GM19238 (cell line): ENCODE measurements at regions not wholly inside any gene's neighbourhood (a gene's known extent, or its start where the extent isn't known, plus 50 kb on each side); places are given as distances from the start of the nearest gene placed in this dataset.
A peak's percentile ranks its signal among the peaks of the same experiment; 100 is the strongest.
"Not testable (repeated sequence)": the region's sequence is repeated elsewhere in the genome, so short reads cannot be mapped to it uniquely, and the experiment has no call there.

Experiments used
- DNase-seq: peaks from one replicate; pipeline ENCODE4 v3.0.0; 2011; ENCODE audit warnings: low spot score; ENCODE audit not compliant: insufficient read length

DNA sequence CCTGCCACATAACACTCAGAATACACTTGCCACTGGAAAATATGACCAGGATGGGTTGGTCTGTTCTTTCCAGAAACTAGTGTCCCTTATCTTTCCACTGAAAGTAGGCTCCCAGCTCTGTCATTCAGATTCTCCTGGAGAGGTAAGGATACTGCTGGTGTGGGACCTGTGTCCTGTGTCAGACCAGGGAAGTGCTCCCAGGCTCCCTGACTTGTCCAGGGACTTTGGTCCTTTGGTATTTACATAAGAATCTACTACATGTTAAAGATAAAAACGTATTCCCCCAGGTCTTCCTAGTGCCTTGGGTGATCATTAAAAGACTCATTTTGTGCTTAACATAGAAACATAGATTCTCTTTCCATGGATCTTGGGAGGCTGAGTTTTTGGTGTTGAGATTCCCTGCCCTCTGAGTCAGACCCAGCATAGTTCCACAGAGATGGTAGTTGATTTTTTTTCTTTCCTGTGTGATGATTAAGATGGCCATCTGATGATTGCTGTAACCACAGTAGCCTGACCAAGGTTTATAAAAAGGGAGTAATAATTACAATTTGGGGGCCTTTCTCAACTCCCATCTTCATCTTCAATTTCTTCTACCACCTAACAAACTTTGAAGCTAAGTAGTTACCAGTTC lies 159.8 kb upstream of the JADE1 start:
- DNase-seq: no peak

DNA sequence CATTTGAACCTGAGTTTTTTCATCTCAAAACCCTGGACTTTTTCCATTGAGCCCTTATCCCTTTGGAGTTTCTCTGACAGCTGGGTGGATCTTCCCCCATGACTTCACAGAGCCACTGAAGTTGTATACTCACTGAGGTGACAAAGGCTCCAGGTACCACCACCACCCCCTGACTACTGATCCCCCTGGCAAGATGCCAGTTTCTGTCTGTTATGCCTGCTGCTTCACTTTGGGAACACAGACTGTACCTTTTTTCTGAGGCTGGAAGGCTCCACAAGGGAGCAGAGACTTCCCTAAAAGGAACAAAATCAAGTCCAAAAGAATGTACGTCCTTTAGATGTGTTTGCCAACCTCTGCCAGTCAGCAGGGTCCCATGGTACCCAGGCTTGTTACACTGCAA lies 160.3 kb upstream of the JADE1 start:
- no peak for DNase-seq

GRCh38 chr4:128648021-128648420 lies 161.5 kb upstream of the JADE1 start:
- DNase-seq: no peak

DNA sequence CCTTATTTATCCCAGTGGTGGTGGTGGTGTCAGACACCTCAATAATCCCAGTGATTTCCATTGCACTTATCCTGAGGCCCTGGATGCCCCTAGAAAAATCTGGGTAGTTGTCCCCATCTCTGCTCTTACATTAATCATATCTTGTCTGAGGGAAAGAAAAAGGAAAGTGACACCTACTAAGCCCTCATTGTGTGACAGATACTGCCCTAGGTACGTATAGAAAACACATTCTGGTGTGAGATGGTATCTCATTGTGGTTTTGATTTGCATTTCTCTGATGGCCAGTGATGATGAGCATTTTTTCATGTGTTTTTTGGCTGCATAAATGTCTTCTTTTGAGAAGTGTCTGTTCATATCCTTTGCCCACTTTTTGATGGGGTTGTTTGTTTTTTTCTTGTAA lies 162.6 kb upstream of the JADE1 start:
- peak; percentile 6 for DNase-seq

- not testable (repeated sequence) for DNase-seq
Observed at GRCh38 chr4:128644693-128645654, 164.5 kb upstream of the JADE1 start.

GRCh38 chr4:128644107-128644506 lies 165.4 kb upstream of the JADE1 start:
- DNase-seq: not testable (repeated sequence)

DNA sequence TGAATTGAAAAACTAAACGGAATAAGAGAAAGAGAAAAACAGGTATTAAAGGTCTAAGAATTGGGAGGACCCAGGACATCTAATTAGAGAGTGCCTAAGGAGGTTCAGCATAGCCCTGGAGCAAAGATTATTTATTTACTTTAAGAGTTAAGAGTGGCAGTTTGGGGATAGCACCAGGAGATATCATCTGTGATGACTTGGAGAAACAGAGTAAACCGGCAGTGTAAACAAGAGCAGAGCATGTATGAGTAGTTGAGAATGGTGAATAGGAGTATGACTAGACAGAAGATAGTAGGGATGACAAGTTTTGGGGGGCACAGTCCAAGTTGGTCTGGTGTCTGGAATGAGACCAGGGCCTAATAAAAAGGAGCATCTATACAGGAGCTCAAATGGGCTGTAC lies 167.9 kb upstream of the JADE1 start:
- not testable (repeated sequence) for DNase-seq

DNA sequence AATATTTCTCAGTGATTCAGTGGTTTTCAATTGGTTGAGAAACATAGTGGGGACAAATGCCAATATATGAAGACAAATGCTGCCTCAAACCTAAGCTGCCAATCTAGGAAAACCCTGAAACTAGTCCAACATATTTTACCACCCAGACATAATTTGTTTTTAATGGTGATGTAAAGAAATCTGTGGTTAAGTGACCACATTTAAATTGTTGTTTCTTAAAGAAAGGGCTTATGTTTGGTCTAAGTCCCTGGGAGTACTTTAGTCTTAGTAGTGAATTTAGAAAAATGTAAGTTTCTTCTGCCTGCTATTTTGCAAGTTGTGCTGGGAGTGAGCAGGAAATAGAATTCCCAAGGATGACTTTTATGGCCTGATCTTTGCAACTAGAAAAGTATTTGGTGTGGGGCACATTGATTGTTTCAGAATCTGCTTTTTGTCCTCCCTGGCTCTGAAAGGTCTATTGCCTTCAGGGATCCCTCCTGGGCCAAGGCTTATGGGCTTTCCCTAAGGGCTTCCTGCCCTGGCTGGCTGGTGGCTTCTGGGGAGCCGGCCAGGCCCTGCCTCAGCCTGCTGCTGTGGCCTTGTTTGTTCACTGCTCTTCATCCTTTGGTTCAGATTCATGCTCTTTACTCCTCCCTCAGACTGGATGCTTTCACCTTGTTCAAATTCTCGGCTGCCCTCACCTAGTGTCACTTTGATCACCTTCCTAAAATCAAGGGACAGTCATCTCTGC lies 169.8 kb upstream of the JADE1 start:
- DNase-seq: no peak

- DNase-seq: no peak
Observed at GRCh38 chr4:128636906-128637305, 172.6 kb upstream of the JADE1 start.

DNA sequence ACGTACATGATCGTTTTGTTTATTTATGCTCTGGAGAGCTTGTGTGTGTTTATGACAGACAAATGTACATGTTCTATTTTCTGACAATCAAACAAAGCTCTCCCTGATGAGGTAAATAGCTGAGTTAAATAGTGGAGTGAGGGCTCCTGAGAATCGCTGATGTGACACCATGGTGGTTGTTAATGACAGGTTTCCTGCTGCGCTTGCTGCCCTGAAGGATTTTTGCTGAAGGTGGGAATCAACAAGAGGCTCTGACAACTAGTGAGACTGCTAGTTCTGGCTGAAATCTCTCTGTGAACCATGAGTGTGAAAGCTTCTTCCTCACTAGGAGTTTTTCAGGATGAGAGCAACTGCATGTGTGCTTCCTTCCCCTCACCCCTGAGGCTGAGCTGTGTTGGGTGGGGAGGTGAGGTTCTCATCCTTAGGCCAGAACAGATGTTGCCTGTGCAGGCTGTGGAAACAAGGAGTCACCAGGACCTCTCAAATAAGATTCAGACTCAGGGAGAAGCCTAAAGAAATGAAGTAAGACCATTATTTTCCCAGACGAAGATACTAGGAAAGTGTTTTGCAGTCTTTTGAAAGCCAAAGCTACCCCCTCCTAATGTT lies 173.4 kb upstream of the JADE1 start:
- no peak for DNase-seq

GRCh38 chr4:128635141-128635954 lies 174.2 kb upstream of the JADE1 start:
- no peak for DNase-seq

GRCh38 chr4:128633067-128633466 lies 176.4 kb upstream of the JADE1 start:
- DNase-seq: no peak

DNA sequence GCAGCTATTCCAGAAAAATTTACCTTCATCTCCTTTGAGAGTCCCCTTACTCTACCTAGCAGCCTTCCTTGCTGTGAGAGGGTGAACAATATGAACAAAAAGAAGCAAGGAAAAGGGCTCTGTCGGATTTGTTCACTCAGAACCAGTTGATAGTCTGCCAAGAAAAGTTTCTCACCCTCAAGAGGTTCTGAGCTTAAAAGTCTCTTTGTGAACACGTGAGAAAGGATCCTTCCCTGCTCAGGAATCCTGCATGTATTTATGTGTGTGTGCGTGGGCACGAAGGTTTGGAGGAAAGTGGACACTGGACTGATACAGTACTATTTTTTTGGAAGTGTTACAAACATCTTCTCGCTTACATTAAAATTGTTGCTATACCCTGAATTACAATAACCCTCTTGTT lies 178.6 kb upstream of the JADE1 start:
- DNase-seq: no peak

DNA sequence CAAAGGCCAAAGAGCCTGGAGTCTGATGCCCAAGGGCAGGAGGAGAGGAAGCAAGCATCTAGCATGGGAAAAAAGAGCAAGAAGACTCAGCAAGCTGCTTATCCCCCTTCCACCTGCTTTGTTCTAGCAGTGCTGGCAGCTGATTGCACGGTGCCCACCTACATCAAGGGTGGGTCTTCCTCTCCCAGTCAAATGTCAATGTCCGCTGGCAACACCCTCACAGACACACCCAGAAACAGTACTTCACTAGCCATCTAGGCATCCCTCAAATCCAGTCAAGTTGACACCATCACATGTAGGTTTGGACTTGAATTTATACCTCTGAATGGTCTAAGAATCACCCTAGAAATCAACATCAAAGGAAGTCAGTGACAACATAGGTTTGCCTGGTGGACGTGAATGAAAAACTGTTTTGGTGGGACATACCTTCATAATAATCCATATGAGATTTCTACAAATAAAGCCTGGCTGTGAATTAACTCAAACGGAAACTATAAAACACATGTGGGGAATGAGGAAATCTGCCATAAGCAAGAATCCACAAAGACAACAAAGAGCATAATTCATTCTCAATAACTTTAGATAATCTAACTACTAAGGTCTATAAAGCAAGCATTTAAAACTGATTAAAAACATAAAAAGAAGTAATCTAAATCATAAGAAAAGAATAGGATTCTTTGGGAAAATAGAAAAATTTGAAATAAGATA lies 185.8 kb upstream of the JADE1 start:
- DNase-seq: no peak

DNA sequence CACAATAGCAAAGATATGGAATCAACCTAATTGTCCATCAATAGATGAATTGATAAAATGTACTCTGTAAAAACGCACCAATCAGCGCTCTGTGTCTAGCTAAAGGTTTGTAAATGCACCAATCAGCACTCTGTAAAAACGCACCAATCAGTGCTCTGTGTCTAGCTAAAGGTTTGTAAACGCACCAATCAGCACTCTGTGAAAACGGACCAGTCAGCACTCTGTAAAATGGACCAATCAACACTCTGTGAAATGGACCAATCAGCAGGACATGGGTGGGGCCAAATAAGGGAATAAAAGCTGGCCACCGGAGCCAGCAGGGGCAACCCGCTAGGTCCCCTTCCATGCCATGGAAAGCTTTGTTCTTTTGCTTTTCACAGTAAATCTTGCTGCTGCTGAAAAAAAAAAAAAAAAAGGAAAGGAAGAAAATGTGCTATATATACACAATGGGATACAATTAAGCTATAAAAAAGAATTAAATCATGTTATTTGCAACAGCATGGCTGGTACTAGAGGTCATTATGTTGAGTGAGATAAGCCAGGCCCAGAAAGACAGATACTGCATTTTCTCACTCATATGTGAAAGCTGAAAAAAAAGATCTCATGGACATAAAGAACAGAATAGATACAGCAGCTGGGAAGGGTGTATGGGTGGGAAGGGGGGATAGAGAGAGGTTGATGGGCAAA lies 189.1 kb upstream of the JADE1 start:
- not testable (repeated sequence) for DNase-seq

DNA sequence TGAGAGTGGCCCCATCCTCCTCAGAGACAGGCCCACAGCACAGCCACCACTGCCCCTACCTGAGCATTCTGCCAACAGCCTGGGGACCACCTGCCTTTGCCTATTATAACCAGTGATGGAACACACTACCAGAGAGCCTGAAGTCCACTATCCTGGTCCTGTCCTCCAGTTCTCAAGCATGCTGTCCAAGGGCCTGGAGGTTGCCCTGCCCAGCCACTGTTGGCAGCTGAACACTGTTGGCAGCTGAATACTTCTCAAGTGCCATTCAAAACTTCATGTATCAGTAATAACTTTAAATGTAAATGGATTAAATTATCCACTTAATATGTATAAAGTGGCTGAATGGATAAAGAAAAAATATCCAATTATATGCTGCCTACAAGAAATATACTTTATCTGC lies 194.3 kb upstream of the JADE1 start:
- no peak for DNase-seq

DNA sequence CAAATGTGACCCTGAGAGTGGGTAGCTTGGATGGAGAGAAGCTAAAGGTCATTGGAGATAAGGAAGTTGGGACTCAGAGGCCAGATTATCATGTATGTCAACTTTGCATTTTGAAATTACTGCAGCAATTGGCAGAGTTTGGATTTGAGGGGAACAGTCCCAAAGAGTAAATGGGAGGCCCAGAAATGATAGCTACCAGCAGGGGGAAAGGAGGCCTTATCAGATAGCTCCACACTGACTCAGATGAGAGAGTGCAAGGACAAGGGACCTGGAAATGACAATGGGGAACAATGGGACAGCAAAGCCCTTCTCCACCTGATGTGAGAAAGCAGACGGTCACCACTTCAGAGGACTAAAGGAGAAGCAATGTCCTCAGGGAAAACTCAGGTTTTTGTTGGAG lies 201.5 kb upstream of the JADE1 start:
- no peak for DNase-seq

DNA sequence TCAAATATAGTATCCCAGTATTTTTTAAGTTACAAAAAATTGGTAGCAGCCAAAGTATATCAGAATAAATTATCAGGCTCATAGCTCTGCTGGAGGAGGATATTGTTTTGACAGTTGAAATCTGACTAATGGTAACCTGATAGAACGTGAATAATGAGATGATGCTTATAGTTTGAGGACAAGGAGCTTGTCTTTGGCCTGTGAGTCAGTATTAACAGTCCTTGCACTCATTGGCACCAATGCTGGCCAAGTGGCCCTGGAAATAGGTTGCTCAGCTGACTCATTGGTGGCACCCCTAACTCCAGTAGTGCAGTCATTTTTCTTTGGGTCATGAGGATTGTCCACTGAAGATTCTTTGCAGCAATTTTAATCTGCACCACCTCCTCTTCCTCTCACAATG lies 203.3 kb upstream of the JADE1 start:
- no peak for DNase-seq

DNA sequence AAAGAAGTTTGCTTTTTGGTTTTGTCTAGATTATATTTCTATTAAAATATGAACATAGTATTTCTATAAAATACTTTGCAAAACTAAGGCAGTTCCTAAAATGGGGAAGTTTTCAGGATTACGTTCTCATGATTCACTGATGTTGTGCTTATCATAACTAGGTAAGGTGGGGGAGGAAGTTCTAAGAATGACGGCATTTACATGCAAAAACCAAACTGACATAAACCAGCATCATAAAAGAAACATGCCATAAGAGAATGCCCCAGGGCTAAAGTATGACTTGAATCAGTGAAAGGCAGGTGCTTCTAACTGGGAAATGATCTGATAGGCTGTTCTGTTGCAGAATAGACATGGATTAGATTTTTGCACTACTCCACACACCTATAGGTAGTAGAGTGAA lies 204.7 kb upstream of the JADE1 start:
- no peak for DNase-seq

DNA sequence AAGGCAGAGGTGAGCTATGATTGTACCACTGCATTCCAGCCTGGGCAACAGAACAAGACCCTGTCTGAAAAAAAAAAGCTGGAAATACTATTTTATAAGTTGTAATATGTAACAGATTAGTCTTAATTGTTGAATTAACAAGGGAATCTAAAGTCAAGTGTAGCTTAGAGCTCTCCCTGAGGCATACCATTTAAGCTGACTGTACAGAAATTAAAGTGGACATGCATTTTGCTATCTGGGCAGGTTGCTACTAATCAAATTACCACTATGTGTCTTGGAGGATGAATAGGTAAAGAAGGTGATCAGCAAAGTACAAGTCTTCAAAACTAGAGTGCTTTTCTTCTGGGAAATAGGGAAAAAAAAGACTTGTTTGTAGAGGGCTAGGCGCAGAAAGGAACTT lies 205.3 kb upstream of the JADE1 start:
- DNase-seq: no peak
